Small intestine (tissue), 7 donors: ENCODE measurements at regions not wholly inside any gene's neighbourhood (a gene's known extent, or its start where the extent isn't known, plus 50 kb on each side); places are given as distances from the start of the nearest gene placed in this dataset.
"Not testable (repeated sequence)": the region's sequence is repeated elsewhere in the genome, so short reads cannot be mapped to it uniquely, and the experiment has no call there.

Source experiments
- DNase-seq, 2 donors: peaks; one replicate each; pipeline versions ENCODE4 v3.0.0 to v3.0.0-alpha.2; 2013
- FAIRE-seq: peaks from 2 replicates; lab custom pipeline; 2012; peaks lifted over from hg19 to GRCh38; lab: Jason Lieb, UNC
- H3K27ac ChIP-seq, 3 donors: one replicate each; pipeline ENCODE4 v1.5.1; 2013; ENCODE audit warnings: low read length in 2 of 3, mild to moderate bottlenecking in 2 of 3, control low read depth in 1 of 3, inconsistent platforms in 1 of 3, low read depth in 1 of 3, moderate library complexity in 1 of 3
- H3K27me3 ChIP-seq, 3 donors: one replicate each; pipeline ENCODE4 v1.6.1; 2013; ENCODE audit warnings: low read length in 3 of 3, inconsistent platforms in 1 of 3; ENCODE audit not compliant: control insufficient read depth in 3 of 3, insufficient read depth in 3 of 3
- H3K36me3 ChIP-seq, 3 donors: one replicate each; pipeline ENCODE4 v1.6.1; 2013; ENCODE audit warnings: low read length in 3 of 3, inconsistent platforms in 1 of 3, low read depth in 1 of 3, mild to moderate bottlenecking in 1 of 3, moderate library complexity in 1 of 3; ENCODE audit not compliant: control insufficient read depth in 3 of 3, insufficient read depth in 2 of 3
- H3K4me1 ChIP-seq, 3 donors: one replicate each; pipeline ENCODE4 v1.6.1; 2013; ENCODE audit warnings: low read length in 2 of 3, inconsistent platforms in 1 of 3, low read depth in 1 of 3, mild to moderate bottlenecking in 1 of 3, moderate library complexity in 1 of 3; ENCODE audit not compliant: control insufficient read depth in 3 of 3, insufficient read depth in 2 of 3
- H3K4me3 ChIP-seq, 3 donors: one replicate each; pipeline ENCODE4 v1.5.1; 2013; ENCODE audit warnings: low read length in 3 of 3, control low read depth in 1 of 3, inconsistent platforms in 1 of 3, low read depth in 1 of 3, mild to moderate bottlenecking in 1 of 3, moderate library complexity in 1 of 3
- H3K9me3 ChIP-seq, 2 donors: one replicate each; pipeline ENCODE4 v1.6.1; 2013; ENCODE audit warnings: low read depth in 1 of 2, low read length in 1 of 2; ENCODE audit not compliant: control insufficient read depth in 2 of 2, insufficient read depth in 1 of 2
- WGBS, 3 donors: extraction: QIAGEN DNeasy Blood & Tissue Kit; methylation state at CpG; one replicate each; pipeline ENCODE4 v1.1.7; 2013; 5-methylcytosine and 5-hydroxymethylcytosine counted together
- donor health status: healthy with polysubstance abuse.
- donor health status: control.
- donor health status: control.
- donor health status: Bipolar disorder and iron deficiency.
- donor health status: healthy.

DNA sequence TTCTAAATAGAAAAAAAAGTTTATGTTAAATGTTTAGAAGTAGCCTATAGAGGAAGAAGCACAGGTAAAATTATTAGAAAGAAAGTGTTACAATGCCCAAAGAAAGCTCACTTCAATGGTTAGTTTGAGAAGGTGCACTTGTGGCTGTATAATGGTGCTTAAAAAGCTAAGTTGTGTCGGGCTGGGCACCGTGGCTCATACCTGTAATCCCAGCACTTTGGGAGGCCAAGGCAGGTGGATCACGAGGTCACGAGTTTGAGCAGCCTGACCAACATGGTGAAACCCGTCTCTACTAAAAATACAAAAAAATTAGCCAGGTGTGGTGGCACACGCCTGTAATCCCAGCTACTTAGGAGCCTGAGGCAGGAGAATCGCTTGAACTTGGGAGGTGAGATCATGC lies 355.7 kb upstream of the ANKRD30A start:
- H3K36me3 ChIP-seq, H3K27me3 ChIP-seq, DNase-seq, FAIRE-seq, H3K4me1 ChIP-seq, H3K4me3 ChIP-seq, H3K9me3 ChIP-seq, H3K27ac ChIP-seq: not testable (repeated sequence)
- 83 to 91% (median 90%) methylated on average over 7 of the region's 7 CpGs for WGBS, 3 donors

DNA sequence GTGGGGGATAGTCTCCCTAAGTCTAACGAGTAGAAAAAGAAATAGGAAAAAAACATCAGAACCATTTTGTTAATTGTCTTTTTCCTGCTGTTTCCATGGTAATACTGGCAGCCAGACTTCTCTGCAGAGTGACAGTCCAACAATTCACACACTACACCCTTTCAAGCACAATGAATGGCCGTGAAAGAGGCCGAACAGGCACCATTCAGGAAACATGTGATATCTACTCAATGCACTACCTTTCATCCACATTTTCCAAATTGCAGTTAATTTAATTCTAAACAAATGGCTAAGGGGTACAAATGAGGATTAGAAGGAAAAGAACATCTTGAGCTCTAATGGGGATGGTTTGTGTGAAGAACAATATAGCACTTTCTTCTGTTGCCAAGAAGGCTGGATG lies 358.5 kb upstream of the ANKRD30A start:
- no peak for DNase-seq
- FAIRE-seq = no peak
- Histone ChIP-seq H3K4me1 (no peaks in the 10 kb centered on the region), H3K27ac (no peak overlapping the region), H3K27me3 (no peaks in the 10 kb centered on the region), H3K4me3 (no peak overlapping the region), H3K36me3 (no peaks in the 10 kb centered on the region), H3K9me3 (no peaks in the 10 kb centered on the region)
- 55 to 58% (median 56%) methylated on average over 3 of the region's 3 CpGs for WGBS, 3 donors

DNA sequence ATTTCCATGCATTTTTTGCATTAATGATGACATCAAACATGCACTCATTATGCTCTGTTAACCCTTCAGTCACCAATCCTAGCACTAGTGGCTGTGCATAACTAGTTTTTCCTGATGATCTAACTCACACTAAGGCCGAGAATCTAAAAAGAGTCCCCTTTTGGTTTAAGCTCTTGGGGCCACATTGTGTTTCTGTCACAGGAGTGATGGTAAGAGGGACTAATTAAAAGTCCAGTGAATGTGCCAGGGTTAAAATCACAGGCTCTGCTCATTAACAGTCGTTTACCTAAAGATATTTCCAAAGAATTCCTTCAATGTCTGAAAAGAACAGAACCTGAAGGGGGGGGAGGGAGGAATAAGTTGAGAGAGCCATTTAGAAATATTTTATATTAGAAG lies 359.0 kb upstream of the ANKRD30A start:
- Histone ChIP-seq H3K4me3 (no peak overlapping the region), H3K36me3 (no peaks in the 10 kb centered on the region), H3K4me1 (no peaks in the 10 kb centered on the region), H3K27me3 (no peaks in the 10 kb centered on the region), H3K9me3 (no peaks in the 10 kb centered on the region), H3K27ac (no peak overlapping the region)
- DNase-seq (no peak), FAIRE-seq (no peak)
- 27 to 53% (median 39%) methylated on average over 2 of the region's 2 CpGs for WGBS, 3 donors

DNA sequence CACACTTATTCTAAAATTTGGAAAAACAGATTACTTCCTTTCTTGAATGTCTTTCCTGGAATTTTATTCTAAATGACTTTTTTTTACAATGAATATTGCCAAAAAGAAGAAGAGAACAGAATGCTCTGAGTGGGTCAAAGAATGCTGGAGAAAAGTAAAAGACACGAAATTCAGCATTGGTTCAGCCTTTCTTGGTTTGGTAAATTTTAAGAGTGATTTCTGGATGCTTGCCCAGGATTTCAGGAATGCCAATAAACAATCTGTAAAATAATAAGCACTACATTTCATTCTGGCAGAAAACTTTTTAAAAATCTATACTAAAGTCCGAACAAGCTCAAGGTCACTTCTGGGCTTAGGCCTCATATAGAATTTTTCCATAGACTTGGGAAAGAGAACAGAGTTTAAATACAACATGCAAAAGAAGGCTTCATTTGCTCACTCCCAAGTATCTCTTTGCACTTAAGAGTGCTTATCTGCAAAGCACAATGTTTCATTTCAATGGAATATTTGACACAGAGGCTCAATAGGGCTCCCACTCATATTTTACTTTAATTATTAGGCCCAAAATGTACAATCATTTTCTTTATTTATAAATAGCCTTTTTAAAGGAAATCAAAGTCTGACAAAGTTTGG lies 359.5 kb upstream of the ANKRD30A start:
- Histone ChIP-seq H3K27ac (no peak overlapping the region), H3K4me1 (no peaks in the 10 kb centered on the region), H3K9me3 (no peaks in the 10 kb centered on the region), H3K27me3 (no peaks in the 10 kb centered on the region), H3K36me3 (no peaks in the 10 kb centered on the region), H3K4me3 (no peak overlapping the region)
- WGBS, 3 donors = 49 to 58% (median 56%) methylated on average over 2 of the region's 2 CpGs
- FAIRE-seq (no peak), DNase-seq (no peak)

DNA sequence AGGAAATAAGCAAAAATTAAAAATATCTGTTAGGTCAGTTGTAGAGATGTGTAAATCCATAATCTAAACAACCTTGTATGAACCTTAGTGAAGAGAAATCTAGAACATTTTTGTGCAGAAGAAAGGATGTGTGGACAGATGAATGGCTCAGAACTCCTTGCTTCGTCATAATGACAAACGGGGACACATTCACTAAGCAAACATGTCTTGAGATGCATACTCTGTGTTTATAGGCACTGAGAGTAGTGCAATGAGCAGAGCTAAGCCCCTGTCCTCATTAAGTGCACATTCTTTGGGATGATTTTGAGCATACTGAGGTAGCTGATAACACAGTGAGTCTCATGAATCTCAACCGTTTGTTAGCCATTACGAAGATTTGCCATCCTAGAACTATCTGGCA lies 360.6 kb upstream of the ANKRD30A start:
- Histone ChIP-seq H3K36me3 (no peaks in the 10 kb centered on the region), H3K4me3 (no peak overlapping the region), H3K4me1 (no peaks in the 10 kb centered on the region), H3K9me3 (no peaks in the 10 kb centered on the region), H3K27ac (no peak overlapping the region), H3K27me3 (no peaks in the 10 kb centered on the region)
- WGBS, 3 donors = 84 to 90% (median 88%) methylated on average over 4 of the region's 4 CpGs
- FAIRE-seq = no peak
- DNase-seq = no peak

DNA sequence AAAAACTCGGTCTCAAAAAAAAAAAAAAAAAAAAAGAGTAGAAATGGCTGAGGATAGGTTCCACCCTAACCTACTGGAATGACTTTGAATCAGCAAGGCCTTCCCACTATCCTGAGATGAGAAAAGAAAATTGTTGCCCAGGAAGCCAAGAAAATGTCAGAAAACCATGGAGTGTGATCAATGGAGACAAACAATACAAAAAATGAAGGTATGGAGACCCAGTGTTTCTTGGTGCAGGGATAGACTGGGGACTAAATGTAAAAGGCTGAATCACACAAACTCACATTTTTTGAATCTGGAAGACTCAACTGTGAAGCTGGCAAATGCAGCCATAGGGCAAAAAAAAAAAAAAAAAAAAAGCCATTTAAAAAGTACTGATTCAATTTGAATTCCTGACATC lies 364.3 kb upstream of the ANKRD30A start:
- H3K4me3 ChIP-seq = no peak overlapping the region
- no peaks in the 10 kb centered on the region for H3K9me3 ChIP-seq
- WGBS, 3 donors = 69 to 87% (median 75%) methylated on average over 1 of the region's 1 CpG

DNA sequence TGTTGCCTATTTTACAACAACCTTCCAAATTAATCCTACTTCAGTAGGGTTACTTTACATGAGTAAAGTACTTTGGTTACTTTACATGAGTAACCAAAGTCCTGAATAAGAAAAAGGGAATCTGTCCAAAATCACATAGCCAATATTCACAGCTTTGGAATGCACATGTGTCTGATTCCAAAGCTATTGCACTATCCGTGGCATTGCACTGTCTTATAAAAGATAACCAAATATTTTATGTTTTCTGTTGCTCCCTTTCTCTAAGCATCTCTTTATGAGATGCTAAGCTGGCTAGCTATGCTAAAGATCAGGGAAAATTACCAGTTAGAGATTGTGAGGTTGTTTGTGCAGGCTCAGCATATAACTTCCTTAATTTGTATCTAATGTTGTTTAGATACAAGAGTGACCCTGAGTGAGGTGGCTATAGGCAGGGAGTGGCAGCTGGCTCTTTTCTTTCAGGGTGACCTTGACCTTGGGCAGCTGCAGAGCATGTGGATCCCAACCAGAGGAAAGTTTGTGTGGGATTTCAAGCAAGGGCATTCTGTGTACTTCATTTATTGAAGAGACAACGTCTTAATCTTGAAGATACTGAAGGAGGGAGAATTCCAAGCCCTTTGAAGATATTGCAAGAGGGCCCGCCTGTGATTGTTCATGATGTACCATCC lies 366.1 kb upstream of the ANKRD30A start:
- no peak overlapping the region for H3K4me3 ChIP-seq
- H3K27ac ChIP-seq = no peak overlapping the region
- no peaks in the 10 kb centered on the region for H3K4me1 ChIP-seq
- H3K27me3 ChIP-seq = no peaks in the 10 kb centered on the region
- no peaks in the 10 kb centered on the region for H3K9me3 ChIP-seq
- WGBS, 3 donors = 62 to 71% (median 67%) methylated on average over 3 of the region's 3 CpGs
- DNase-seq (no peak), FAIRE-seq (no peak)
- H3K36me3 ChIP-seq = no peaks in the 10 kb centered on the region

More for the DNA sequence above, 364.3 kb upstream of the ANKRD30A start:
- Histone ChIP-seq H3K27ac (no peak overlapping the region), H3K4me1 (no peaks in the 10 kb centered on the region), H3K27me3 (no peaks in the 10 kb centered on the region), H3K36me3 (no peaks in the 10 kb centered on the region)
- no peak for DNase-seq
- FAIRE-seq = no peak

DNA sequence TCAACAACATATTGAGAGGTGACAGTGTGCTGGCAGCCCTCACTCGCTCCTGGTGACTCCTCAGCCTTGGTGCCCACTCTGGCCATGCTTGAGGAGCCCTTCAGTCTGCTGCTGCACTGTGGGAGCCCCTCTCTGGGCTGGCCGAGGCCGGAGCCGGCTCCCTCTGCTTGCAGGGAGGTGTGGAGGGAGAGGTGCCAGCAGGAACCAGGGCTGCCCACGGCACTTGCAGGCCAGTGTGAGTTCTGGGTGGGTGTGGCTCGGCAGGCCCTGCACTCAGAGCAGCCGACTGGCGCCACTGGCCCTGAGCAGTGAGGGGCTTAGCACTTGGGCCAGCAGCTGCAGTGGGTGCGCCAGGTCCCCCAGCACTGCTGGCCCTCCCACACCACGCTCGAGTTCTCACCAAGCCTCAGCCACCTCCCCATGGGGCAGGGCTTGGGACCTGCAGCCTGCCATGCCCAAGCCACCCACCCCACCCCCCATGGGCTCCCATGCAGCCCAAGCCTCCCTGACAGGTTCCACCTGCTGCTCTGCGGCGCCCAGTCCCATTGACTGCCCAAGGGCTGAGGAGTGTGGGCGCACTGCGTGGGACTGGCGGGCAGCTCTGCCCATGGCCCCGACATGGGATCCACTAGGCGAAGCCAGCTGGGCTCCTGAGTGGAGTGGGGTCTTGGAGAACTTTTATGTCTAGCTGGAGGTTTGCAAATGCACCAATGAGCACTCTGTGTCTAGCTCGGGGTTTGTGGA lies 377.1 kb upstream of the ANKRD30A start:
- 89 to 92% (median 91%) methylated on average over 19 of the region's 19 CpGs for whole genome bisulfite sequencing, 3 donors

More for the DNA sequence above, 377.1 kb upstream of the ANKRD30A start:
- no peak for DNase-seq
- H3K27me3 ChIP-seq = no peaks in the 10 kb centered on the region
- no peak overlapping the region for H3K4me3 ChIP-seq
- no peaks in the 10 kb centered on the region for H3K4me1 ChIP-seq
- H3K27ac ChIP-seq = no peak overlapping the region
- no peaks in the 10 kb centered on the region for H3K36me3 ChIP-seq
- FAIRE-seq = no peak
- H3K9me3 ChIP-seq = peaks cover 2 to 4% of the 10 kb centered on the region in 2 donors
